ENCODE measurements at regions not wholly inside any gene's neighbourhood (a gene's known extent, or its start where the extent isn't known, plus 50 kb on each side); places are given as distances from the start of the nearest gene placed in this dataset.

- no peaks in the 10 kb centered on the region for H3K9me3 ChIP-seq (ENCODE audit: control insufficient read depth, insufficient read depth, low read depth, low read length)
- no peak overlapping the region for H3K27ac ChIP-seq (ENCODE audit: low read depth, low read length)
These were observed 409.5 kb downstream of the SLC6A15 start for GRCh38 chr12:84502907-84503787.

GRCh38 chr12:84502180-84502860 is 410.3 kb downstream of the SLC6A15 start:
- no peaks in the 10 kb centered on the region for H3K36me3 ChIP-seq (ENCODE audit: control insufficient read depth, insufficient read depth, low read length)
- no peaks in the 10 kb centered on the region for H3K9me3 ChIP-seq (ENCODE audit: control insufficient read depth, insufficient read depth, low read depth, low read length)
- no peaks in the 10 kb centered on the region for H3K27me3 ChIP-seq (ENCODE audit: control insufficient read depth, insufficient read depth, low read length)
- no peak overlapping the region for H3K9ac ChIP-seq (ENCODE audit: low read length)
- H3K4me1 ChIP-seq (ENCODE audit: control insufficient read depth, insufficient read depth, low read length): no peaks in the 10 kb centered on the region; the same call in 1 of the 2 replicates
- H3K27ac ChIP-seq (ENCODE audit: low read depth, low read length): no peak overlapping the region
- no peak overlapping the region for H3K4me3 ChIP-seq (ENCODE audit: low read depth, low read length)

More at GRCh38 chr12:84502907-84503787, 409.5 kb downstream of the SLC6A15 start:
- no peak overlapping the region for H3K9ac ChIP-seq (ENCODE audit: low read length)
- H3K4me3 ChIP-seq (ENCODE audit: low read depth, low read length): no peak overlapping the region
- H3K36me3 ChIP-seq (ENCODE audit: control insufficient read depth, insufficient read depth, low read length): no peaks in the 10 kb centered on the region
- H3K27me3 ChIP-seq (ENCODE audit: control insufficient read depth, insufficient read depth, low read length): no peaks in the 10 kb centered on the region
- peaks cover under 1% of the 10 kb centered on the region; the same call in 1 of the 2 replicates for H3K4me1 ChIP-seq (ENCODE audit: control insufficient read depth, insufficient read depth, low read length)

GRCh38 chr12:84497819-84498218 is 414.8 kb downstream of the SLC6A15 start:
- H3K4me1 ChIP-seq (ENCODE audit: control insufficient read depth, insufficient read depth, low read length): no peaks in the 10 kb centered on the region
- no peak overlapping the region for H3K4me3 ChIP-seq (ENCODE audit: low read depth, low read length)
- H3K36me3 ChIP-seq (ENCODE audit: control insufficient read depth, insufficient read depth, low read length): no peaks in the 10 kb centered on the region

GRCh38 chr12:84495711-84496110 is 416.9 kb downstream of the SLC6A15 start:
- Histone ChIP-seq H3K4me1 (ENCODE audit: control insufficient read depth, insufficient read depth, low read length) (no peaks in the 10 kb centered on the region), H3K36me3 (ENCODE audit: control insufficient read depth, insufficient read depth, low read length) (no peaks in the 10 kb centered on the region), H3K9ac (ENCODE audit: low read length) (no peak overlapping the region), H3K9me3 (ENCODE audit: control insufficient read depth, insufficient read depth, low read depth, low read length) (no peaks in the 10 kb centered on the region), H3K27me3 (ENCODE audit: control insufficient read depth, insufficient read depth, low read length) (no peaks in the 10 kb centered on the region), H3K27ac (ENCODE audit: low read depth, low read length) (no peak overlapping the region), H3K4me3 (ENCODE audit: low read depth, low read length) (no peak overlapping the region)

More at GRCh38 chr12:84497819-84498218, 414.8 kb downstream of the SLC6A15 start:
- Histone ChIP-seq H3K9me3 (ENCODE audit: control insufficient read depth, insufficient read depth, low read depth, low read length) (no peaks in the 10 kb centered on the region), H3K27ac (ENCODE audit: low read depth, low read length) (no peak overlapping the region), H3K9ac (ENCODE audit: low read length) (no peak overlapping the region), H3K27me3 (ENCODE audit: control insufficient read depth, insufficient read depth, low read length) (no peaks in the 10 kb centered on the region)

- Histone ChIP-seq H3K4me3 (ENCODE audit: low read depth, low read length) (no peak overlapping the region), H3K27ac (ENCODE audit: low read depth, low read length) (no peak overlapping the region), H3K9me3 (ENCODE audit: control insufficient read depth, insufficient read depth, low read depth, low read length) (no peaks in the 10 kb centered on the region), H3K27me3 (ENCODE audit: control insufficient read depth, insufficient read depth, low read length) (no peaks in the 10 kb centered on the region), H3K4me1 (ENCODE audit: control insufficient read depth, insufficient read depth, low read length) (no peaks in the 10 kb centered on the region), H3K36me3 (ENCODE audit: control insufficient read depth, insufficient read depth, low read length) (no peaks in the 10 kb centered on the region), H3K9ac (ENCODE audit: low read length) (no peak overlapping the region)
These were observed 420.2 kb downstream of the SLC6A15 start for GRCh38 chr12:84492351-84492883.

- Histone ChIP-seq H3K4me3 (ENCODE audit: low read depth, low read length) (no peak overlapping the region), H3K27me3 (ENCODE audit: control insufficient read depth, insufficient read depth, low read length) (no peaks in the 10 kb centered on the region), H3K27ac (ENCODE audit: low read depth, low read length) (no peak overlapping the region), H3K4me1 (ENCODE audit: control insufficient read depth, insufficient read depth, low read length) (no peaks in the 10 kb centered on the region), H3K36me3 (ENCODE audit: control insufficient read depth, insufficient read depth, low read length) (no peaks in the 10 kb centered on the region), H3K9ac (ENCODE audit: low read length) (no peak overlapping the region), H3K9me3 (ENCODE audit: control insufficient read depth, insufficient read depth, low read depth, low read length) (no peaks in the 10 kb centered on the region)
These were observed 427.8 kb downstream of the SLC6A15 start for GRCh38 chr12:84484798-84485197.

GRCh38 chr12:84480803-84481202 is 431.8 kb downstream of the SLC6A15 start:
- Histone ChIP-seq H3K4me1 (ENCODE audit: control insufficient read depth, insufficient read depth, low read length) (no peaks in the 10 kb centered on the region), H3K27me3 (ENCODE audit: control insufficient read depth, insufficient read depth, low read length) (no peaks in the 10 kb centered on the region), H3K9me3 (ENCODE audit: control insufficient read depth, insufficient read depth, low read depth, low read length) (no peaks in the 10 kb centered on the region), H3K27ac (ENCODE audit: low read depth, low read length) (no peak overlapping the region), H3K36me3 (ENCODE audit: control insufficient read depth, insufficient read depth, low read length) (no peaks in the 10 kb centered on the region), H3K9ac (ENCODE audit: low read length) (no peak overlapping the region), H3K4me3 (ENCODE audit: low read depth, low read length) (no peak overlapping the region)

- Histone ChIP-seq H3K27ac (ENCODE audit: low read depth, low read length) (no peak overlapping the region), H3K9ac (ENCODE audit: low read length) (no peak overlapping the region), H3K36me3 (ENCODE audit: control insufficient read depth, insufficient read depth, low read length) (no peaks in the 10 kb centered on the region), H3K4me1 (ENCODE audit: control insufficient read depth, insufficient read depth, low read length) (no peaks in the 10 kb centered on the region), H3K9me3 (ENCODE audit: control insufficient read depth, insufficient read depth, low read depth, low read length) (no peaks in the 10 kb centered on the region), H3K27me3 (ENCODE audit: control insufficient read depth, insufficient read depth, low read length) (no peaks in the 10 kb centered on the region), H3K4me3 (ENCODE audit: low read depth, low read length) (no peak overlapping the region)
These were observed 442.2 kb downstream of the SLC6A15 start for GRCh38 chr12:84470361-84470760.

GRCh38 chr12:84464616-84465015 is 448.0 kb downstream of the SLC6A15 start:
- Histone ChIP-seq H3K4me1 (ENCODE audit: control insufficient read depth, insufficient read depth, low read length) (no peaks in the 10 kb centered on the region), H3K27ac (ENCODE audit: low read depth, low read length) (no peak overlapping the region), H3K4me3 (ENCODE audit: low read depth, low read length) (no peak overlapping the region), H3K9ac (ENCODE audit: low read length) (no peak overlapping the region), H3K9me3 (ENCODE audit: control insufficient read depth, insufficient read depth, low read depth, low read length) (no peaks in the 10 kb centered on the region), H3K36me3 (ENCODE audit: control insufficient read depth, insufficient read depth, low read length) (no peaks in the 10 kb centered on the region), H3K27me3 (ENCODE audit: control insufficient read depth, insufficient read depth, low read length) (no peaks in the 10 kb centered on the region)

- Histone ChIP-seq H3K4me1 (ENCODE audit: control insufficient read depth, insufficient read depth, low read length) (no peaks in the 10 kb centered on the region), H3K27ac (ENCODE audit: low read depth, low read length) (no peak overlapping the region), H3K9ac (ENCODE audit: low read length) (no peak overlapping the region)
These were observed 448.7 kb downstream of the SLC6A15 start for GRCh38 chr12:84463741-84464495.

More at GRCh38 chr12:84463741-84464495, 448.7 kb downstream of the SLC6A15 start:
- Histone ChIP-seq H3K36me3 (ENCODE audit: control insufficient read depth, insufficient read depth, low read length) (no peaks in the 10 kb centered on the region), H3K4me3 (ENCODE audit: low read depth, low read length) (no peak overlapping the region), H3K9me3 (ENCODE audit: control insufficient read depth, insufficient read depth, low read depth, low read length) (no peaks in the 10 kb centered on the region), H3K27me3 (ENCODE audit: control insufficient read depth, insufficient read depth, low read length) (no peaks in the 10 kb centered on the region)
